HepG2 (cell line): ENCODE measurements at regions not wholly inside any gene's neighbourhood (a gene's known extent, or its start where the extent isn't known, plus 50 kb on each side); places are given as distances from the start of the nearest gene placed in this dataset.

Experiments used
- CCDC6 ChIP-seq: sonication (generic); formaldehyde crosslinking; IDR thresholded peaks from 2 replicates; pipeline ENCODE4 v1.8.1; 2022; ENCODE audit warnings: mild to moderate bottlenecking, missing genetic modification reagents, moderate library complexity
- DNMT3B ChIP-seq: conservative IDR thresholded peaks from 2 replicates; pipeline ENCODE4 v1.6.1; 2016; ENCODE audit warnings: missing biosample characterization, control low read depth
- EEA1 ChIP-seq: sonication (generic); formaldehyde crosslinking; IDR thresholded peaks from 2 replicates; pipeline ENCODE4 v1.5.1; 2020; ENCODE audit warnings: mild to moderate bottlenecking, missing genetic modification reagents, borderline replicate concordance
- ELF3 ChIP-seq: IDR thresholded peaks from 2 replicates; pipeline ENCODE4 v1.6.1; 2016; ENCODE audit warnings: missing genetic modification reagents, missing compliant biosample characterization
- GABPB1 ChIP-seq: IDR thresholded peaks from 2 replicates; pipeline ENCODE4 v1.6.1; 2016; ENCODE audit warnings: mild to moderate bottlenecking, missing genetic modification reagents, moderate library complexity, missing compliant biosample characterization
- HDAC1 ChIP-seq: sonication (generic); formaldehyde crosslinking; IDR thresholded peaks from 2 replicates; pipeline ENCODE4 v1.5.1; 2020; ENCODE audit warnings: mild to moderate bottlenecking, missing genetic modification reagents
- HDAC2 ChIP-seq: sonication (generic); formaldehyde crosslinking; IDR thresholded peaks from 2 replicates; pipeline ENCODE4 v1.4.0; 2020; ENCODE audit warnings: missing genetic modification reagents
- HES4 ChIP-seq: sonication (generic); formaldehyde crosslinking; IDR thresholded peaks from 2 replicates; pipeline ENCODE4 v1.9.0; 2021; ENCODE audit warnings: mild to moderate bottlenecking, missing genetic modification reagents, borderline replicate concordance
- NR3C1 ChIP-seq: sonication (generic); formaldehyde crosslinking; IDR thresholded peaks from 2 replicates; pipeline ENCODE4 v1.4.0; 2020; ENCODE audit warnings: missing genetic modification reagents
- RCOR2 ChIP-seq: IDR thresholded peaks from 2 replicates; pipeline ENCODE4 v1.6.1; 2016; ENCODE audit warnings: missing biosample characterization, missing genetic modification reagents
- REXO4 ChIP-seq: sonication (generic); formaldehyde crosslinking; IDR thresholded peaks from 2 replicates; pipeline ENCODE4 v1.8.0; 2022; ENCODE audit warnings: missing genetic modification reagents, mild to moderate bottlenecking, borderline replicate concordance
- SNAPC2 ChIP-seq: sonication (generic); formaldehyde crosslinking; IDR thresholded peaks from 2 replicates; pipeline ENCODE4 v1.8.1; 2022; ENCODE audit warnings: mild to moderate bottlenecking, missing genetic modification reagents
- SNAPC5 ChIP-seq: sonication (generic); formaldehyde crosslinking; IDR thresholded peaks from 2 replicates; pipeline ENCODE4 v1.8.1; 2023; ENCODE audit warnings: mild to moderate bottlenecking, missing genetic modification reagents, borderline replicate concordance
- TMF1 ChIP-seq: sonication (generic); formaldehyde crosslinking; IDR thresholded peaks from 2 replicates; pipeline ENCODE4 v1.8.1; 2022; ENCODE audit warnings: low read depth, missing genetic modification reagents
- ZBTB33 ChIP-seq: sonication (generic); formaldehyde crosslinking; IDR thresholded peaks from 2 replicates; pipeline ENCODE4 v1.4.0; 2020; ENCODE audit warnings: missing genetic modification reagents
- ZNF124 ChIP-seq: sonication (generic); formaldehyde crosslinking; IDR thresholded peaks from 2 replicates; pipeline ENCODE4 v1.4.0; 2020; ENCODE audit warnings: missing genetic modification reagents
- ZNF292 ChIP-seq: sonication (generic); formaldehyde crosslinking; IDR thresholded peaks from 2 replicates; pipeline ENCODE4 v1.8.1; 2022; ENCODE audit warnings: mild to moderate bottlenecking, low read depth, missing genetic modification reagents, borderline replicate concordance
- ZNF3 ChIP-seq: IDR thresholded peaks from 2 replicates; pipeline ENCODE4 v1.7.0; 2017; ENCODE audit warnings: inconsistent platforms
- ZNF331 ChIP-seq: sonication (generic); formaldehyde crosslinking; IDR thresholded peaks from 2 replicates; pipeline ENCODE4 v1.4.0; 2020; ENCODE audit warnings: missing genetic modification reagents
- ZNF343 ChIP-seq: sonication (generic); formaldehyde crosslinking; IDR thresholded peaks from 2 replicates; pipeline ENCODE4 v1.4.0; 2020; ENCODE audit warnings: mild to moderate bottlenecking, missing genetic modification reagents
- ZNF362 ChIP-seq: sonication (generic); formaldehyde crosslinking; IDR thresholded peaks from 2 replicates; pipeline ENCODE4 v1.4.0; 2020; ENCODE audit warnings: missing genetic modification reagents, mild to moderate bottlenecking, borderline replicate concordance
- ZNF547 ChIP-seq: sonication (generic); formaldehyde crosslinking; IDR thresholded peaks from 2 replicates; pipeline ENCODE4 v1.5.1; 2020; ENCODE audit warnings: mild to moderate bottlenecking, missing genetic modification reagents
- ZNF607 ChIP-seq: sonication (generic); formaldehyde crosslinking; IDR thresholded peaks from 2 replicates; pipeline ENCODE4 v1.5.1; 2020; ENCODE audit warnings: missing genetic modification reagents, mild to moderate bottlenecking, borderline replicate concordance
- ZNF724P ChIP-seq: sonication (generic); formaldehyde crosslinking; IDR thresholded peaks from 2 replicates; pipeline ENCODE4 v1.8.0; 2022; ENCODE audit warnings: missing genetic modification reagents, borderline replicate concordance
- ZNF737 ChIP-seq: sonication (generic); formaldehyde crosslinking; IDR thresholded peaks from 2 replicates; pipeline ENCODE4 v1.5.0; 2020; ENCODE audit warnings: missing genetic modification reagents, mild to moderate bottlenecking, borderline replicate concordance
- ZNF768 ChIP-seq: sonication (generic); formaldehyde crosslinking; IDR thresholded peaks from 2 replicates; pipeline ENCODE4 v1.4.0; 2020; ENCODE audit warnings: missing genetic modification reagents
- ZNF782 ChIP-seq: sonication (generic); formaldehyde crosslinking; IDR thresholded peaks from 2 replicates; pipeline ENCODE4 v1.4.0; 2020; ENCODE audit warnings: missing genetic modification reagents, mild to moderate bottlenecking, borderline replicate concordance
- ZNF784 ChIP-seq: sonication (generic); formaldehyde crosslinking; IDR thresholded peaks from 2 replicates; pipeline ENCODE4 v1.5.1; 2020; ENCODE audit warnings: missing genetic modification reagents, mild to moderate bottlenecking, borderline replicate concordance

- no peak for TF ChIP-seq ZNF737 (CRISPR knock-in tag)
- TF ChIP-seq SNAPC2 (CRISPR knock-in tag): no peak
- no peak for TF ChIP-seq SNAPC5 (CRISPR knock-in tag)
- no peak; the same call in 1 of the 2 replicates for TF ChIP-seq ZNF782 (CRISPR knock-in tag)
- no peak for TF ChIP-seq DNMT3B (CRISPR knock-in tag)
- no peak for TF ChIP-seq ZNF343 (CRISPR knock-in tag)
- no peak for TF ChIP-seq REXO4 (CRISPR knock-in tag)
- TF ChIP-seq HES4 (CRISPR knock-in tag): no peak
- no peak for TF ChIP-seq ZNF3
- 0 out of 2 replicates have a peak, but pooled peaks have one; percentile 27 for TF ChIP-seq HDAC2 (CRISPR knock-in tag)
- no peak for TF ChIP-seq ZNF124 (CRISPR knock-in tag)
- 0 out of 2 replicates have a peak, but pooled peaks have one; percentile 61 for TF ChIP-seq ZNF724P
- peak; percentile 24; the same call in 1 of the 2 replicates for TF ChIP-seq ZNF331 (CRISPR knock-in tag)
- no peak for TF ChIP-seq ZNF292 (CRISPR knock-in tag)
- peak; percentile 27; the same call in 1 of the 2 replicates for TF ChIP-seq ZNF362 (CRISPR knock-in tag)
- TF ChIP-seq TMF1: no peak; the same call in 1 of the 2 replicates
- no peak for TF ChIP-seq NR3C1 (CRISPR knock-in tag)
- peak; percentile 82 for TF ChIP-seq ELF3 (CRISPR knock-in tag)
- 0 out of 2 replicates have a peak, but pooled peaks have one; percentile 21 for TF ChIP-seq RCOR2 (CRISPR knock-in tag)
- peak; percentile 38; the same call in 1 of the 2 replicates for TF ChIP-seq HDAC1
- TF ChIP-seq ZNF607: no peak
- TF ChIP-seq CCDC6: no peak
- 0 out of 2 replicates have a peak, but pooled peaks have one; percentile 65 for TF ChIP-seq ZNF784
- TF ChIP-seq ZBTB33 (CRISPR knock-in tag): no peak
- peak; percentile 28; the same call in 1 of the 2 replicates for TF ChIP-seq GABPB1
- TF ChIP-seq ZNF768 (CRISPR knock-in tag): no peak
- 0 out of 2 replicates have a peak, but pooled peaks have one; percentile 31 for TF ChIP-seq ZNF547 (CRISPR knock-in tag)
- TF ChIP-seq EEA1: no peak
These were observed 131.6 kb upstream of the ESR1 start (continued) for GRCh38 chr6:151675746-151676459.
